ENCODE measurements at regions not wholly inside any gene's neighbourhood (a gene's known extent, or its start where the extent isn't known, plus 50 kb on each side); places are given as distances from the start of the nearest gene placed in this dataset.

- no peak for DNase-seq (ENCODE audit: low read depth)
Measured at GRCh38 chr7:155360495-155361345, 63.0 kb downstream of the INSIG1 start.

DNA sequence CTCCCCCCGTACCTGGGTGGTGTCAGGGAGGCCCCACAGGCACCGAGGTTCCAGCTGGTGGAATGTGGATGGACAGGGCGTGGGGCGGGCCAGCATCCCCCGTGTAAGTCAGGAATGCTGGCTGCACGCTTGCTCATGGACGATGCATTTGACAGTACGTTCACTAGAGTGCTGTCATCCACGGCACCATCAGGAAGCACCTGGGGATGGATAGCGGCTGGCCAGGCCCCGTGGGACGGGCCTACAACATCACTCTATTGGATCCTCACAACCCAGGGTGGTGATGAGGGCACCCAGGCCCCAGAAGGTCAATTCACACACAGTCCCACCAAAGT, 63.6 kb downstream of the INSIG1 start:
- TF ChIP-seq, protein P1, sequence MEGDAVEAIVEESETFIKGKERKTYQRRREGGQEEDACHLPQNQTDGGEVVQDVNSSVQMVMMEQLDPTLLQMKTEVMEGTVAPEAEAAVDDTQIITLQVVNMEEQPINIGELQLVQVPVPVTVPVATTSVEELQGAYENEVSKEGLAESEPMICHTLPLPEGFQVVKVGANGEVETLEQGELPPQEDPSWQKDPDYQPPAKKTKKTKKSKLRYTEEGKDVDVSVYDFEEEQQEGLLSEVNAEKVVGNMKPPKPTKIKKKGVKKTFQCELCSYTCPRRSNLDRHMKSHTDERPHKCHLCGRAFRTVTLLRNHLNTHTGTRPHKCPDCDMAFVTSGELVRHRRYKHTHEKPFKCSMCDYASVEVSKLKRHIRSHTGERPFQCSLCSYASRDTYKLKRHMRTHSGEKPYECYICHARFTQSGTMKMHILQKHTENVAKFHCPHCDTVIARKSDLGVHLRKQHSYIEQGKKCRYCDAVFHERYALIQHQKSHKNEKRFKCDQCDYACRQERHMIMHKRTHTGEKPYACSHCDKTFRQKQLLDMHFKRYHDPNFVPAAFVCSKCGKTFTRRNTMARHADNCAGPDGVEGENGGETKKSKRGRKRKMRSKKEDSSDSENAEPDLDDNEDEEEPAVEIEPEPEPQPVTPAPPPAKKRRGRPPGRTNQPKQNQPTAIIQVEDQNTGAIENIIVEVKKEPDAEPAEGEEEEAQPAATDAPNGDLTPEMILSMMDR (IDR thresholded peaks at IDR 0.05; ENCODE audit: insufficient read depth, low read length): no peak
- no peak overlapping the region for H3K4me3 ChIP-seq (ENCODE audit: low read depth, low read length)
- DNase-seq (ENCODE audit: low read depth): no peak

More at GRCh38 chr7:155360495-155361345, 63.0 kb downstream of the INSIG1 start:
- no peak overlapping the region for H3K4me3 ChIP-seq (ENCODE audit: low read depth, low read length)
- TF ChIP-seq, protein P1 (IDR thresholded peaks at IDR 0.05; ENCODE audit: insufficient read depth, low read length): no peak

DNA sequence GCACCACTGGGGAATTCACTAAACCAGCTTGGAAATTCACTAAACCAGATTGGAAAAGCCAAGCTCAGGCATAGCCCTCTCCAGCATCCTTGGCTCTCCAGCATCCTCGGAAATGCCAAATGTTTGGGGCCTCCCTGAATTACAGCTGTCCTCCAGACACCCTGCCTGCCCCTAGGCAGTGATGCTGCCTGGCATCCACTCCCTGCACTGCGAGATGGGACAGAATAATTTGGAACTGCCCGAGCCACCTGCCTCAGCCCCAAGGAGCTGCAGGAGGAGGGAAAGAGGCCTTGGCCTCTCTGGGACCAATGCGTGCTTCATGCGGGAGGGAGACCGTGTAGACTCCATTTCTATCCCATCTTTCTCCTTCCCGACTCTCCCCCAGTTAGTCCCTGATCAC, 64.3 kb downstream of the INSIG1 start:
- TF ChIP-seq, protein P1 (IDR thresholded peaks at IDR 0.05; ENCODE audit: insufficient read depth, low read length): no peak
- no peak overlapping the region for H3K4me3 ChIP-seq (ENCODE audit: low read depth, low read length)
- DNase-seq (ENCODE audit: low read depth): no peak

GRCh38 chr7:155362380-155363145, 64.9 kb downstream of the INSIG1 start:
- TF ChIP-seq, protein P1 (IDR thresholded peaks at IDR 0.05; ENCODE audit: insufficient read depth, low read length): no peak
- no peak overlapping the region for H3K4me3 ChIP-seq (ENCODE audit: low read depth, low read length)
- no peak for DNase-seq (ENCODE audit: low read depth)

DNA sequence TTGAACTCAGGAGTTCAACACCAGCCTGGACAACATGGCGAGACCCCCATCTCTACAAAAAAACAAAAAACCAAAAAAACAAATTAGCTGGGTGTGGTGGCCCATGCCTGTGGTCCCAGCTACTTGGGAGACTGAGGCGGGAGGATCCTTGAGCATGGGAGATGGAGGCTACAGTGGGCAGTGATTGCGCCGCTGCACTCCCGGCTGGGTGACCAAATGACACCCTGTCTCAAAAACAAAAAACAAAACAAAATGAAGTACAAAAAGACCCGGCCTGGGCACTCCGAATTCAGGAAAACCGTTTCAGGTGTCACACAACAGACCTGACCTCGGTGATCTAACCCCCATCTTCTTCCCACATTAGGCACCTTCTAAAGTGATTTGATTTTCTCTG, 65.5 kb downstream of the INSIG1 start:
- TF ChIP-seq, protein P1 (IDR thresholded peaks at IDR 0.05; ENCODE audit: insufficient read depth, low read length): no peak
- no peak overlapping the region for H3K4me3 ChIP-seq (ENCODE audit: low read depth, low read length)
- no peak for DNase-seq (ENCODE audit: low read depth)

- no peak for DNase-seq (ENCODE audit: low read depth)
- H3K4me3 ChIP-seq (ENCODE audit: low read depth, low read length): no peak overlapping the region
- TF ChIP-seq, protein P1 (IDR thresholded peaks at IDR 0.05; ENCODE audit: insufficient read depth, low read length): no peak
Measured at GRCh38 chr7:155363852-155364600, 66.3 kb downstream of the INSIG1 start.

All from fibroblast of the aortic adventitia (primary cell).